Mucosa of rectum (tissue), 2 donors: ENCODE measurements at regions not wholly inside any gene's neighbourhood (a gene's known extent, or its start where the extent isn't known, plus 50 kb on each side); places are given as distances from the start of the nearest gene placed in this dataset.
"Not testable (repeated sequence)": the region's sequence is repeated elsewhere in the genome, so short reads cannot be mapped to it uniquely, and the experiment has no call there.

Source experiments
- H3K27ac ChIP-seq, 2 donors: one replicate each; pipeline ENCODE4 v1.7.0; 2013; ENCODE audit warnings: inconsistent platforms in 2 of 2, low read depth in 2 of 2, low read length in 2 of 2
- H3K27me3 ChIP-seq, 2 donors: one replicate each; pipeline ENCODE4 v1.7.0; 2013; ENCODE audit warnings: low read length in 2 of 2; ENCODE audit not compliant: control insufficient read depth in 2 of 2, insufficient read depth in 2 of 2
- H3K36me3 ChIP-seq, 2 donors: one replicate each; pipeline ENCODE4 v1.7.0; 2013; ENCODE audit warnings: low read length in 2 of 2; ENCODE audit not compliant: control insufficient read depth in 2 of 2, insufficient read depth in 2 of 2
- H3K4me1 ChIP-seq, 2 donors: one replicate each; pipeline ENCODE4 v1.7.0; 2013; ENCODE audit warnings: low read length in 2 of 2, mild to moderate bottlenecking in 1 of 2; ENCODE audit not compliant: control insufficient read depth in 2 of 2, insufficient read depth in 2 of 2
- H3K4me3 ChIP-seq, 2 donors: one replicate each; pipeline ENCODE4 v1.7.0; 2013; ENCODE audit warnings: low read length in 2 of 2
- H3K9ac ChIP-seq, 2 donors: one replicate each; pipeline ENCODE4 v1.7.0; 2013; ENCODE audit warnings: low read length in 2 of 2, low read depth in 1 of 2, mild to moderate bottlenecking in 1 of 2
- H3K9me3 ChIP-seq, 2 donors: one replicate each; pipeline ENCODE4 v1.7.0; 2013; ENCODE audit warnings: low read length in 2 of 2; ENCODE audit not compliant: control insufficient read depth in 2 of 2
- donor health status: healthy.
- donor health status: Normal muscosa, but diverticular disease.

DNA sequence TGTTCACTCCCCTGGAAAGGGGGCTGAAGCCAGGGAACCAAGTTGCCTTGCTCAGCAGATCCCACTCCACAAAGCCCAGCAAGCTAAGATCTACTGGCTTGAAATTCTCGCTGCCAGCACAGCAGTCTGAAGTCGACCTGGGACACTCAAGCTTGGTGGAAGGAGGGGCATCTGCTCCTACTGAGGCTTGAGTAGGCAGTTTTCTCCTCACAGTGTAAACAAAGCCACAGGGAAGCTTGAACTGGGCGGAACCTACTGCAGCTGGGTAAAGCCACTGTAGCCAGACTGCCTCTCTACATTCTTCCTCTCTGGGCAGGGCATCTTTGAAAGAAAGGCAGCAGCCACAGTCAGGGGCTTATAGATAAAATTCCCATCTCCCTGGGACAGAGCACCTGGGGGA lies 495.0 kb downstream of the USP25 start:
- H3K4me1 ChIP-seq, H3K4me3 ChIP-seq, H3K36me3 ChIP-seq, H3K27ac ChIP-seq, H3K9ac ChIP-seq, H3K9me3 ChIP-seq, H3K27me3 ChIP-seq: not testable (repeated sequence)

DNA sequence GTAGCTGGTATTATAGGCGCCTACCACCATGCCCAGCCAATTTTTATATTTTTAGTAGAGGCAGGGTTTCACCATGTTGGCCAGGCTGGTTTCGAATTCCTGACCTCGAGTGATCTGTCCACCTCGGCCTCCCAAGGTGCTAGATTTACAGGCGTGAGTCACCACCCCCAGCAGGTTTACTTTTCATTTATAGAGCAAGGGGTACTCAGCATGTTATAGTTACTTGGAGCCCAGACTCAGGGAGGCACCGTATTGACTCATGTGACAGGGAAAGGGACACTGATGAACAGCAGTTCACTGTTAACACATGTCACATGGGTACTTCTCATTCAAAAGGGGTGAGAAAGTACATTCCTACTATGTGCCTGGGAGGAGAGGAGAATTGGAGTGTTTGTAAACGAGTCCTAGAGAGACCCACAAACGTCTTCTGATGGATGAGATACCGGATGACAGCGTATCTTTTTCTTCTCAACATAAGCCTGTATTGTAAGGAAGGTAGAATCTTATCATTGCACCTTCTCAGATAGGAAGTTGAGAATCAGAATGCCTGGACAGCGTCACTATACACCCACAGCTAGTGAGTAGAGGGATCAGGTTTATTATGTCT lies 510.0 kb downstream of the USP25 start:
- no peak overlapping the region for H3K9ac ChIP-seq
- peaks cover 0 to 2% of the 10 kb centered on the region in 2 donors for H3K9me3 ChIP-seq
- no peak overlapping the region for H3K27ac ChIP-seq
- no peak overlapping the region for H3K4me3 ChIP-seq
- H3K27me3 ChIP-seq = no peaks in the 10 kb centered on the region
- H3K4me1 ChIP-seq = no peaks in the 10 kb centered on the region
- no peaks in the 10 kb centered on the region for H3K36me3 ChIP-seq

DNA sequence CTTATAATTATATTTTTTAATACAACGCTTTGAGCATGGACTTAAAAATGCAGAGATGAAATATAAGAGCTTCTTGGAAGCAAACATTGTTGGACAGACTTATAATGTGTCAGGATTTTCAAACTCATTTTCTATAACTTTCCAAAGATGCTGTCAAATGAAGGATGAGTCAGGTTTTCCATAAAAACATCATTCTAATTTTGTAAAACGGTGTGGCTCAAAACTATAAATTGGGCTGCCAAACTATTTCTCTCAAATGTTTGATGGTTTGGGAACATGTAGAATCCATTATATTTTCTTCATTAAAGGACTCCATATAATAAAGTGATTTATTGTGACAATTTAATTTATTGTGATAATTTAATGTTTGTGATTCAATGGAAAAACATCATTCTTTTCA lies 511.2 kb downstream of the USP25 start:
- no peaks in the 10 kb centered on the region for H3K4me1 ChIP-seq
- H3K9me3 ChIP-seq = peaks cover 0 to 2% of the 10 kb centered on the region in 2 donors
- no peak overlapping the region for H3K27ac ChIP-seq
- H3K9ac ChIP-seq = no peak overlapping the region
- no peaks in the 10 kb centered on the region for H3K27me3 ChIP-seq
- no peaks in the 10 kb centered on the region for H3K36me3 ChIP-seq
- H3K4me3 ChIP-seq = no peak overlapping the region

- Histone ChIP-seq H3K9ac (no peak overlapping the region), H3K27ac (no peak overlapping the region), H3K36me3 (no peaks in the 10 kb centered on the region), H3K4me1 (no peaks in the 10 kb centered on the region), H3K4me3 (no peak overlapping the region), H3K27me3 (no peaks in the 10 kb centered on the region), H3K9me3 (peaks cover 0 to 2% of the 10 kb centered on the region in 2 donors)
Measured at GRCh38 chr21:16241479-16241963, 511.7 kb downstream of the USP25 start.

- H3K9me3 ChIP-seq = peaks cover 0 to 2% of the 10 kb centered on the region in 2 donors
- no peak overlapping the region for H3K4me3 ChIP-seq
- no peaks in the 10 kb centered on the region for H3K36me3 ChIP-seq
- H3K27ac ChIP-seq = no peak overlapping the region
- H3K27me3 ChIP-seq = no peaks in the 10 kb centered on the region
- no peak overlapping the region for H3K9ac ChIP-seq
- H3K4me1 ChIP-seq = no peaks in the 10 kb centered on the region
Measured at GRCh38 chr21:16243396-16243795, 513.6 kb downstream of the USP25 start.

DNA sequence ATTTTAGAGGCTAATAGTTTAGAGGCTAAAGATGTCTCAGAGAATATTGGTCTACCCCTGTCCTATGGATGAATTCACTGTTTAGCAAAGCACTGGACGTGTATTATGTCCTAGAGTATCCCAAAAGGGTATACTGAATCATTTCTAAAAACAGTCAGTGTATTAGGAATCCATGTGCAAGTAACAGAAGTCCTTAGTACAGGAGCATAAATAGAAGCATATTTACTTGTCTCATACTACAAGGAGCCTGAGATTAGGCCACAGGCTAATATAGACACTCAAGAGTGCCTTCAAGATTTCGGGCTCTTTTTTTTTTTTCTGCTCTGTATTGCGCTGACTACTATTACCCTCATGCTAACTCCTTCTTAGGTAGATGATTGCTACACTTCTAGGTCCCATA lies 518.9 kb downstream of the USP25 start:
- no peaks in the 10 kb centered on the region for H3K4me1 ChIP-seq
- no peak overlapping the region for H3K4me3 ChIP-seq
- no peak overlapping the region for H3K9ac ChIP-seq
- H3K27me3 ChIP-seq = no peaks in the 10 kb centered on the region
- no peaks in the 10 kb centered on the region for H3K36me3 ChIP-seq
- no peaks in the 10 kb centered on the region for H3K9me3 ChIP-seq
- H3K27ac ChIP-seq = no peak overlapping the region

- no peak overlapping the region for H3K4me3 ChIP-seq
- no peaks in the 10 kb centered on the region for H3K9me3 ChIP-seq
- H3K9ac ChIP-seq = no peak overlapping the region
- H3K4me1 ChIP-seq = no peaks in the 10 kb centered on the region
- H3K27me3 ChIP-seq = no peaks in the 10 kb centered on the region
- no peaks in the 10 kb centered on the region for H3K36me3 ChIP-seq
- no peak overlapping the region for H3K27ac ChIP-seq
Measured at GRCh38 chr21:16250273-16250672, 520.5 kb downstream of the USP25 start.

- no peak overlapping the region for H3K27ac ChIP-seq
- no peaks in the 10 kb centered on the region for H3K36me3 ChIP-seq
- H3K4me1 ChIP-seq = no peaks in the 10 kb centered on the region
- H3K9ac ChIP-seq = no peak overlapping the region
- H3K4me3 ChIP-seq = no peak overlapping the region
- H3K9me3 ChIP-seq = no peaks in the 10 kb centered on the region
- no peaks in the 10 kb centered on the region for H3K27me3 ChIP-seq
Measured at GRCh38 chr21:16258844-16259611, 529.2 kb downstream of the USP25 start.

DNA sequence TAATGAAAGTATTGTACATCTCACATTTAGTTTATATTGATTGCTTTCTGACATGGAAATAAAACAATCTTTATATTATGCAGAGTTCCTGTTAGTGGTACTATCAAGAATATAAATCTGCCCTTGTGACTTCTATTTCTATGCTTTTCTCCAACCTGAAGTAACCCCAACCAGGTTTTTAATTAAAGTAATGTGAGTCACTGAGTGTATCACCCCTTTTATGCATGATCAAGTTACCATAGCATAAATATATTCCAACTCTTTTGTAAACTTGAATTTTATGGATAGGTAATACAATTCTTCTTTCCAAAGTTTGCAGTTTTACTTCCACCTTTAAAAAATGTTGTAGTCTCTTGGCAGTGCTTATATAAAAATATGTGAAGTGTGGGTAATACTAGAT lies 532.3 kb downstream of the USP25 start:
- no peaks in the 10 kb centered on the region for H3K27me3 ChIP-seq
- no peak overlapping the region for H3K27ac ChIP-seq
- no peaks in the 10 kb centered on the region for H3K36me3 ChIP-seq
- peaks cover 0 to 6% of the 10 kb centered on the region in 2 donors for H3K9me3 ChIP-seq
- H3K4me1 ChIP-seq = no peaks in the 10 kb centered on the region
- H3K4me3 ChIP-seq = no peak overlapping the region
- no peak overlapping the region for H3K9ac ChIP-seq

DNA sequence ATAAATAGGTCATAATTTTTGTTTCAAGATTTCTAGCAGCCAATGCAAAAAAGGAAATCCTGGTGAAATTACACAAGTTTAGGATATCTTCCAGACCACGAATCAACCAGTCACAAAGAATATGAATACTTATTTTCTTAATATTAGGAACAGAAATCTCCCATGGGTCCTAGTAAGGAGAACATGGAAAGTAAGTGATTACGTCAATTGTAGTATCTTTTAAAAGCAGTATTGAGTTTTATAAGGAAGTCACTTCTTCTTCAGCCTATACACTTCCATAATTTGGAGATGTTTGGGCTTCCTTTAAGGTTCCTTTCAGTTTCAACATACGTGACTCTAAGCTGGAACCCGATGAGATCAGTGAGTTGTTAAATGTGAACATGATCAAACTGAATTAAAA lies 534.5 kb downstream of the USP25 start:
- H3K9ac ChIP-seq = no peak overlapping the region
- H3K27me3 ChIP-seq = no peaks in the 10 kb centered on the region
- no peak overlapping the region for H3K4me3 ChIP-seq
- H3K36me3 ChIP-seq = no peaks in the 10 kb centered on the region
- H3K9me3 ChIP-seq = peaks cover 0 to 6% of the 10 kb centered on the region in 2 donors
- H3K4me1 ChIP-seq = no peaks in the 10 kb centered on the region
- no peak overlapping the region for H3K27ac ChIP-seq
